GM19043 (cell line): ENCODE measurements at regions not wholly inside any gene's neighbourhood (a gene's known extent, or its start where the extent isn't known, plus 50 kb on each side); places are given as distances from the start of the nearest gene placed in this dataset.
"Not testable (repeated sequence)": the region's sequence is repeated elsewhere in the genome, so short reads cannot be mapped to it uniquely, and the experiment has no call there.

Experiments used
- ATAC-seq: cut with Tn5 transposase; IDR thresholded peaks from one replicate; pipeline ENCODE4 v1.9.1; 2021; ENCODE audit warnings: low read depth; ENCODE audit not compliant: unreplicated experiment

GRCh38 chr5:28808967-28809810 is 1770.8 kb upstream of the CDH9 start:
- ATAC-seq, result no peak

- no peak for ATAC-seq
Observed at GRCh38 chr5:28807195-28807729, 1768.9 kb upstream of the CDH9 start.

- ATAC-seq, result not testable (repeated sequence)
Observed at GRCh38 chr5:28799035-28799434, 1760.6 kb upstream of the CDH9 start.

- no peak for ATAC-seq
Observed at GRCh38 chr5:28788954-28789353, 1750.6 kb upstream of the CDH9 start.

- no peak for ATAC-seq
Observed at GRCh38 chr5:28780083-28780692, 1741.8 kb upstream of the CDH9 start.

- ATAC-seq, result no peak
Observed at GRCh38 chr5:28779161-28779754, 1740.9 kb upstream of the CDH9 start.

GRCh38 chr5:28770307-28770706 is 1731.9 kb upstream of the CDH9 start:
- ATAC-seq, result no peak

- ATAC-seq, result no peak
Observed at GRCh38 chr5:28766565-28767158, 1728.3 kb upstream of the CDH9 start.

- ATAC-seq, result no peak
Observed at GRCh38 chr5:28751396-28751795, 1713.0 kb upstream of the CDH9 start.

GRCh38 chr5:28750251-28750650 is 1711.9 kb upstream of the CDH9 start:
- no peak for ATAC-seq

- ATAC-seq, result no peak
Observed at GRCh38 chr5:28748446-28748845, 1710.1 kb upstream of the CDH9 start.

- no peak for ATAC-seq
Observed at GRCh38 chr5:28743716-28744110, 1705.3 kb upstream of the CDH9 start.

GRCh38 chr5:28743025-28743715 is 1704.8 kb upstream of the CDH9 start:
- ATAC-seq, result no peak

- no peak for ATAC-seq
Observed at GRCh38 chr5:28737682-28738081, 1699.3 kb upstream of the CDH9 start.

- ATAC-seq, result no peak
Observed at GRCh38 chr5:28737222-28737621, 1698.8 kb upstream of the CDH9 start.

GRCh38 chr5:28734396-28734795 is 1696.0 kb upstream of the CDH9 start:
- ATAC-seq, result no peak

- no peak for ATAC-seq
Observed at GRCh38 chr5:28729067-28729466, 1690.7 kb upstream of the CDH9 start.

GRCh38 chr5:28726815-28727214 is 1688.4 kb upstream of the CDH9 start:
- no peak for ATAC-seq

GRCh38 chr5:28725001-28725400 is 1686.6 kb upstream of the CDH9 start:
- no peak for ATAC-seq

- ATAC-seq, result no peak
Observed at GRCh38 chr5:28714907-28715698, 1676.7 kb upstream of the CDH9 start.
